GM19372 (cell line): ENCODE measurements at regions not wholly inside any gene's neighbourhood (a gene's known extent, or its start where the extent isn't known, plus 50 kb on each side); places are given as distances from the start of the nearest gene placed in this dataset.

ENCODE experiments used
- ATAC-seq: cut with Tn5 transposase; IDR thresholded peaks from one replicate; pipeline ENCODE4 v1.9.1; 2021; ENCODE audit warnings: mild to moderate bottlenecking, low read depth, moderate library complexity; ENCODE audit not compliant: unreplicated experiment

DNA sequence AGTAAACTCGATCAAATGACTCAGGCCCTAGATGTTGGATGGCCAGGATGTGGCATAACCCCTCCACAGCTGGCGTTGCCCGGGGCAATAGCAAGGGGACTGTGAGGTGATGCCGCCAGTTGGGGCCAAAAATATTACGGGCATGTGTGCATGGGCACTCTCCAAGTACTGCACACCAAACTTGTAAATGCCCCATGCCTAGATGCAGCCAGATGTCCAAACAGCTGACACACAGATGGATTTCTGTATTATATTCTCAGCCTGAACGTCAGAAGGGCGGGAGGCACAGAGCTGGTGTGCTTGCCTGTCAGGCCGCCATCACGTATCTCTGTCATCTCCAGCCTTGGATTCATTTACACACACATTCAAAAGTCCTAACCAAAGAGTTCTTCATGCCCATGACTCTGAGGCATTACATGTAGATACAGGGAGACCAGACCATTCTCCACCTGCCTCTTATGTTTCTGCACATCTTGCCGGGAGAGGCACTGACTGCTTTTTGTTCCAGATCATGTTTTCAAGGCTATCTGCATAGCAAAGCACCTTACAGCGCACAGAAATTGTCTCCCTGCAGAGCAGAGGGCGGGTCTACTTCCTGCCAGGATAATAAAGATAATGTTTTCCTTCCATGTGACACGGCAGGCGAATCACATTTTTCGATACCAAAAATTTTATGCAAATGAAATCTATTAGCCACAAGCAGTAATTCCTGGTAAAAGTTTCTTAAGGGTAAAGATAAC lies 200.9 kb upstream of the ADAMTS16 start:
- no peak for ATAC-seq

- no peak for ATAC-seq
Measured at GRCh38 chr5:4941161-4941560, 199.0 kb upstream of the ADAMTS16 start.

DNA sequence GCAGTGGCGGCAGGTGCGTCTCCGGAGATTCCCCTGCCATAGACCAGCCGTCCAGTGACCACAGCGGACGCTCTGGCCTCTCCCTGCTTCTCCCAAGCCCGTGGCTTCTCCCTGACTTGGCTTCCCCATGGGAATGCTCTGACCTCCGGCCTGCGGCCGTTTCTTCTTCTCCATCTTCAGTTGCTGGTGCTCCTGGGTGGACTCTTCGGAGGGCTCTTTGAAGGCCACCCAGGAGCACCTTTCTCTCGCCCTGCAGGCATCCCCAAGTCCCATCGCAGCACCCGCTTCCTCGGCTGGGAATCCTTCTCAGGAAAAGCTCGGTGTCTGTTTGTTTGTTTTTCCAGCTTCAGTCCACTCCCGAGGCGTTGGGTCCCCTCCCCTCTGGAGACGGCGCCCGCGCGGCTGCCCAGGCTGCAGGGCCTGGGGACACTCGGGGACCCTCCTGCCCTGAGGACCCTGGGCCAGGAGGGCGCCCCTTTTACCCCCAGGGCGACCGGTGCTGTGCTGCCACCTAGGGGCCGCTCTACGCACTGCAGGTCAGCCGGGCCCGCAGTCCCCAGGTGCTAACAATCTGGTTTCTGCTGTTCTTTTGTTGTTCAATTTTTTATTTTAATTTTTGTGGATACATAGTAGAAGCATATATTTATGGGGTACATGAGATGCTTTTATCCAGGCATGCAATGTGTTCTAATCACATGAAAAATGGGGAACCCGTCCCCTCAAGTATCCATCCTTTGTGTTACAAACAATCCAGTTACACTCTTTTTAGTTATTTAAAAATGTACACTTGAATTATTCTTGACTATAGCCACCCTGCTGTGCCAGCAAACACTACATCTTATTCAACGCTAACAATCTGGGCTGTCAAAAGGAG lies 197.9 kb upstream of the ADAMTS16 start:
- no peak for ATAC-seq

DNA sequence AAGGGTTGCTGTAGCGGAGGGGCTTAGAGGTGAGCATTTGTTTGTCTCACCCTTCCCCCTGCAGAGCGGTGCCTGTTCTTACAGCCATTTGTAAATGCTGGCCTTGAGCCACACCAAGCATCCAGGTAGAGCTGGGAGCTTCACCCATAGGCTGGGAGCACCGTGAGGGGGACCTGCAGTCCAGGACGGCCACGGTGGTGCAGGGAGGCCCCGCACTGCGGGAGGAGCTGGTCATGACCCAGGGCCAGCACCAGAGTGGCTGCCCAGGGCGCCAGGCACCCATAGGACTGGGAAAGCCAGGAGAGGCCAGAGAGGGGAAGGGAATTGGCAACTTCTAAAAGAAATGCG lies 197.3 kb upstream of the ADAMTS16 start:
- no peak for ATAC-seq

GRCh38 chr5:4945296-4945695 lies 194.8 kb upstream of the ADAMTS16 start:
- ATAC-seq, result no peak

GRCh38 chr5:4947106-4947505 lies 193.0 kb upstream of the ADAMTS16 start:
- no peak for ATAC-seq

- ATAC-seq, result no peak
Measured at GRCh38 chr5:4947893-4948536, 192.1 kb upstream of the ADAMTS16 start.

- no peak for ATAC-seq
Measured at GRCh38 chr5:4949108-4949507, 191.0 kb upstream of the ADAMTS16 start.

- no peak for ATAC-seq
Measured at GRCh38 chr5:4953576-4953975, 186.6 kb upstream of the ADAMTS16 start.

DNA sequence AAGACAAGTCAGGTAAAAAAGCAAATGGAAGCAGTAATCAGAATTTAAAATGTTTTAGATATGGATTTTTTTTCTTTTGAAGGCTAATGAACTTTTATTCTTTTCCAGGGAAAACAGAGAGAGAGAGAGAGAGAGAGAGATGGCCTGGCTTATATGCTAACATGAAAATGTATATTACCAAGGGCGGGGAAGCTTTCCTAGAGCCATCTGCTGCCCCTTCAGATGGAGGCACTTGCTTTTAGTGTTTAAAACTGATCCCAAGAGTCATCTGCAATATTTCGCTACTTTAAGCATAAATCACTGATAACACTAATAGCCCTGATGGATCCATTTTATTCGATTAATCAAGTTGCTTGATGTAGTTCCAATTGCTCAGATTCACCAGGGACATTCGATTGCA lies 186.1 kb upstream of the ADAMTS16 start:
- ATAC-seq, result no peak

- no peak for ATAC-seq
Measured at GRCh38 chr5:4963265-4963664, 176.9 kb upstream of the ADAMTS16 start.

DNA sequence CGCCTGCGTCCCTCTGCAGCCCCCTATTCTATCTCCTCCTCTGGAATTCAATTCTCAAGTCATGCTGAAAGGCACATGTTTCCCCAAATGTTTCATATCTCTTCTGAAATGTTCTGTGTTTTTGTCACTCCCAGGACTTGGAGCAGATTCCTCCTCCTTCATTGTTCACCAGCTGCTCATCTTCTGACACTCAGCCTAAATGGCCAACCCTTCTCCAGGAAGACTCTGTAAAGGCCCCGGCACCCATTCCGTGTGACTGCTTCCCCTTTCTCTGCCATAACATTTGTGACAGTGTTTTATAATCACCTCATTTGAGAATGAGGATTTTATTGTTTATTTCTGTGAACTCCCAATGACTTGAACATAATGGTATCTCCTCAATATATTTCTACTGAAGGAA lies 170.8 kb upstream of the ADAMTS16 start:
- no peak for ATAC-seq

DNA sequence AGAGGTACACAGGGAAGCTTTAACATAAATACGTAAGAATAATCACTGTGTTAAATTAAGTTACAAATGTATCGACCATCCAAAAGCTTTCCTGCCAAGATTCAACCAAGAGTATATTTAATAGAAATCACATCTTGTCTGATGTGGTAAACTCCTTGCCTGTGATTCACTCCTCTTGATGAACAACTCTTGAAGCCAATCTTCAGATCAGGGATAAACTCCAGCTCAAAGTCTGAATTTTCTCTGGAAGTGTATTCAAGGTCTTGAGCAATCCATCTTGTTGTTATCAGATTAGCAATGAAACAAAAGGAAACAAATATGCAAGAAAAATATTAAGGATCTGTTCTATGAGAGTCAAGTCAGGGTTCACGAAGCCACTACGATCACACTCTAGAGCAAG lies 170.0 kb upstream of the ADAMTS16 start:
- no peak for ATAC-seq

GRCh38 chr5:4976902-4977301 lies 163.2 kb upstream of the ADAMTS16 start:
- ATAC-seq, result no peak

DNA sequence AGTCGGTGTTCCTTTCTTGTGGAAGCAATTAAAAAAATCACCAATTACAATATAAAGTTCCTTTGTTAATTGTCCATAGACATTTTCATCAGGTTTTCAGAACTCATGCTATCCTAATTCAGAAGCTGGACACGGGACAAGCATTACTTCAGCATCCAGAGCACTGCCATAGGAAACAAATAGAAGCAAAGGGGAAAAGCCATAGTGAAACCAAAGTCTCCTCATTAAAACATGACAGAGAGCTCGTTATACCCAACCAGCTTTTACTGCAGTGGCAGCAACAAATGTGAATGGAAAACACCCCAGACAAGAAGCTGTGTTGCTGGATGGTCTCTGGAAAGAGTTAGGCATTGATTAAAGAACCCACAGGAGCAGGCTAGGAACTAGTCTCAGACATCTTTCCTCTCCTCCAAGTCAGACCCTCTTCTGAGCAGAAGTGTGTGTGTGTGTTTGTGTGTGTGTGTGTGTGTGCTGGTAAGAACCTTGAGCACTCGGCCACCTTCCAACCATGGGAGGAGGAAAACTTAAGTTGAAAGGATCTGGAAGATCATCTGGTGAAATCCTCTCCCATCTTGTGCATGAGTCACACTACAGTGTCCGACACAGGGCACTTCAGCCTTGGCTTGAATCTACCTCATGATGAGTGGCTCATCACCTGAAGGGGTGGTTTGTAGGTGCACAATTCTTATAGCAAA lies 162.6 kb upstream of the ADAMTS16 start:
- no peak for ATAC-seq

- ATAC-seq, result no peak
Measured at GRCh38 chr5:4980201-4980600, 159.9 kb upstream of the ADAMTS16 start.

- no peak for ATAC-seq
Measured at GRCh38 chr5:4981608-4982007, 158.5 kb upstream of the ADAMTS16 start.

DNA sequence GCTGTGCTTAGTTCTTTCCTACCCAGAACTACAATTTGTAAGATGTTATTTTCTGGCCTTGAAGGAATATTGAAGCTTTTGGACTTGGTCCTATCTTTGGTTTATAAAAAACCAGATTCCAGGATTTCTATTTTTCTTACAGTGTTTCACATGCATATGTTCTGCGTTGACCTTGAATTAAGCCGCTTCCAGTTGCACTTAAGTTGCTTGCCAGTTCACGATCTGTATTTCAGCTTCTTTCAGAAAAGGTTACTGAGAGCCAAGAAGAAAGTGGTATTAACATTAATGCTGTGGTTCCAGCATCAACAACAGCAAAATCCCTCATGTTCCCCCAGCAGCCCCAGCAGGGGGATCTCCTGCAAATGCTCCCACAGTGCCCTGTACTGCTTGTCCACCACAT lies 156.4 kb upstream of the ADAMTS16 start:
- ATAC-seq, result no peak

DNA sequence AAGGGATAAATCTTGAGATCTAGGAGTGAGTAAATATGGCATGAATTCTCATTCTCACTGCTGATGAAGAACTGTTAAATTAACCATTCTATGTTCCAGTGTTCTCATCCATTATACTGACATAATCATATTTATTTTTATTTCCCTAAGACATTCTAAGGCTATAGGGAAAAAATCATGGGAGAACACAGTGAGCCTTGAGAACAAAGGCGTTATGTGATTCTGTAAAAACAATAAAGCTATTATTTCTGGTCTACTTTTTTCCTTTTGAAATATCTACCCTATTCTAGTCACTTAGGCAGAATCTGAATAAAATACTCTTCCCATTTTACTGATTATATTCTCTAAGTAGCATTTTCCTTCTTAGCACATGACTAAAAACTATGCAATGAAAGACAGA lies 155.7 kb upstream of the ADAMTS16 start:
- no peak for ATAC-seq

DNA sequence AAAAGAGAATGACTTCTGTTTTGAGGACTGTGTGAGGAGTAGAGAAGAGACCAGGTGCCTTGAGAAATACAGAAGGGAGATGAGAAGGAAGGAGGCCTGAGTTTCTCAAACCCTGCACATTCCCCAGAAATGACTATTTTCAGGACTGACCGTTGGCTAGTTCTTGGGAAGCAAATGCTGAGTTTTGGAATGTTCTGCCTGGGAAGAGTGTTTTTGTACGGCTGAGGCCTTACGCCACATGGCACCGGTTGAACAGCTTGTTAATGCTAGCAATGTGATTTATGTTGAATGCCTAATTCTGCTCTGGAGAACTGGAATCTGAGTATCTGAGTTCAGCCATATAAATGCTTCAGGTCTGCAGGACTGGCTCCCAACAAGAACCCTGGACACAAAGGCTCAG lies 152.7 kb upstream of the ADAMTS16 start:
- no peak for ATAC-seq

DNA sequence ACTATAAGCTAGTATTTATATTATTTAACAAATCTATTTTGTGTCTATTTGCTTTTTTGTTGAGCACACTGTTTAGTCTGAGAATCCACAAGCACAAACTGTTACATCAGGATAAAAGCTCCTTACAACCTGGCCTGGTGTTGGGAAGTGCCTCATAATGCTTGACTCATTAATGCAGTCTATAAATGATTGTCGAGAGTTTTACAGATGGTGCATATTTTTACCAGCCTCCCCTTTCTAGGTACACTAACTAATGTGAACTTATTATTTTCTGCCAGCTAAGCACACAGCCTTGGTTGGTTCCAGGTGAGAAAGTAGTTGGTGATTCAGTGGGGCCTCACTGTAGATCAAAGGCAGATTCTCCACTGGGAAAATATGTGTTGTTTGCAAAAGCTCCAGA lies 151.0 kb upstream of the ADAMTS16 start:
- ATAC-seq, result no peak
